Liver (tissue), 3 donors: ENCODE measurements at regions not wholly inside any gene's neighbourhood (a gene's known extent, or its start where the extent isn't known, plus 50 kb on each side); places are given as distances from the start of the nearest gene placed in this dataset.

Source experiments
- CTCF ChIP-seq: fragments of 150-350 bp; IDR thresholded peaks from 2 replicates; pipeline ENCODE4 v1.5.1; 2017; ENCODE audit warnings: improper control_type of control experiment, low read depth, low read length; ENCODE audit not compliant: missing input control
- GABPA ChIP-seq, 2 donors: IDR thresholded peaks in 1 of 2; conservative IDR thresholded peaks in 1 of 2; 2 replicates each; pipeline ENCODE4 v1.6.1; 2016; ENCODE audit warnings: antibody characterized with exemption in 2 of 2, mild to moderate bottlenecking in 1 of 2, moderate library complexity in 1 of 2
- JUND ChIP-seq, 2 donors: IDR thresholded peaks; 2 replicates each; pipeline ENCODE4 v1.6.1; 2016; ENCODE audit warnings: antibody characterized with exemption in 2 of 2
- SP1 ChIP-seq: IDR thresholded peaks from 2 replicates; pipeline ENCODE4 v1.6.1; 2018; ENCODE audit warnings: antibody characterized with exemption, mild to moderate bottlenecking
- TAF1 ChIP-seq: conservative IDR thresholded peaks from 2 replicates; pipeline ENCODE4 v1.6.1; 2016; ENCODE audit warnings: antibody characterized with exemption, mild to moderate bottlenecking
- donor health status: healthy.
- donor health status: healthy.

GRCh38 chr13:109314101-109314500 lies 472.3 kb downstream of the IRS2 start:
- TF ChIP-seq GABPA (IDR thresholded peaks at IDR 0.05 in 1 of 2, conservative IDR thresholded peaks at IDR 0.05 in 1 of 2), result no peak
- TF ChIP-seq TAF1, result no peak
- no peak for TF ChIP-seq CTCF
- no peak for TF ChIP-seq JUND (IDR thresholded peaks at IDR 0.05)
- TF ChIP-seq SP1, result no peak
